GM23338 (cell line): ENCODE measurements at regions not wholly inside any gene's neighbourhood (a gene's known extent, or its start where the extent isn't known, plus 50 kb on each side); places are given as distances from the start of the nearest gene placed in this dataset. TPM values are rescaled to one million over a fixed set of nuclear protein-coding genes. Genes with fewer than 3 reads are reported as not detected.

ENCODE experiments used
- EZH2phosphoT487 ChIP-seq: fragments of 200-600 bp; sonication (generic); IDR thresholded peaks from one replicate; pipeline ENCODE4 v1.8.1; 2018; ENCODE audit warnings: antibody characterized with exemption; ENCODE audit not compliant: unreplicated experiment
- ZNF331 ChIP-seq: fragments of 250-450 bp; sonication (Bioruptor Pico); IDR thresholded peaks from 2 replicates; pipeline ENCODE4 v1.5.0; 2020; ENCODE audit warnings: low read depth, mild to moderate bottlenecking, moderate library complexity
- small RNA-seq: library from RNA; depleted of rRNA; stranded (forward); fragments of <200 nt; gene quantifications from one replicate; pipeline ENCODE3, GENCODE V24; 2014; ENCODE audit warnings: low replicate concordance

GRCh38 chr5:79849486-79850315 is 141.4 kb downstream of the MTX3 start (continued):
- TF ChIP-seq ZNF331 (CRISPR knock-in tag) (no peak), EZH2phosphoT487 (no peak)

Small RNA genes lying in the stretch of these regions (small RNA-seq; reads per million reads assigned to genes)
- not detected for gene AC008496.1
